ENCODE measurements at regions not wholly inside any gene's neighbourhood (a gene's known extent, or its start where the extent isn't known, plus 50 kb on each side); places are given as distances from the start of the nearest gene placed in this dataset.
A peak's percentile ranks its signal among the peaks of the same experiment; 100 is the strongest.
"Not testable (repeated sequence)": the region's sequence is repeated elsewhere in the genome, so short reads cannot be mapped to it uniquely, and the experiment has no call there.

GRCh38 chr16:29594269-29594925 is 68.7 kb upstream of the SPN start:
- H3K27ac ChIP-seq (ENCODE audit: extremely low read length, insufficient read depth, low read length): peak overlapping the region; percentile 94
- TF ChIP-seq, protein P1, sequence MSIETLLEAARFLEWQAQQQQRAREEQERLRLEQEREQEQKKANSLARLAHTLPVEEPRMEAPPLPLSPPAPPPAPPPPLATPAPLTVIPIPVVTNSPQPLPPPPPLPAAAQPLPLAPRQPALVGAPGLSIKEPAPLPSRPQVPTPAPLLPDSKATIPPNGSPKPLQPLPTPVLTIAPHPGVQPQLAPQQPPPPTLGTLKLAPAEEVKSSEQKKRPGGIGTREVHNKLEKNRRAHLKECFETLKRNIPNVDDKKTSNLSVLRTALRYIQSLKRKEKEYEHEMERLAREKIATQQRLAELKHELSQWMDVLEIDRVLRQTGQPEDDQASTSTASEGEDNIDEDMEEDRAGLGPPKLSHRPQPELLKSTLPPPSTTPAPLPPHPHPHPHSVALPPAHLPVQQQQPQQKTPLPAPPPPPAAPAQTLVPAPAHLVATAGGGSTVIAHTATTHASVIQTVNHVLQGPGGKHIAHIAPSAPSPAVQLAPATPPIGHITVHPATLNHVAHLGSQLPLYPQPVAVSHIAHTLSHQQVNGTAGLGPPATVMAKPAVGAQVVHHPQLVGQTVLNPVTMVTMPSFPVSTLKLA (IDR thresholded peaks at IDR 0.05): peak; percentile 97
- TF ChIP-seq, protein P2, sequence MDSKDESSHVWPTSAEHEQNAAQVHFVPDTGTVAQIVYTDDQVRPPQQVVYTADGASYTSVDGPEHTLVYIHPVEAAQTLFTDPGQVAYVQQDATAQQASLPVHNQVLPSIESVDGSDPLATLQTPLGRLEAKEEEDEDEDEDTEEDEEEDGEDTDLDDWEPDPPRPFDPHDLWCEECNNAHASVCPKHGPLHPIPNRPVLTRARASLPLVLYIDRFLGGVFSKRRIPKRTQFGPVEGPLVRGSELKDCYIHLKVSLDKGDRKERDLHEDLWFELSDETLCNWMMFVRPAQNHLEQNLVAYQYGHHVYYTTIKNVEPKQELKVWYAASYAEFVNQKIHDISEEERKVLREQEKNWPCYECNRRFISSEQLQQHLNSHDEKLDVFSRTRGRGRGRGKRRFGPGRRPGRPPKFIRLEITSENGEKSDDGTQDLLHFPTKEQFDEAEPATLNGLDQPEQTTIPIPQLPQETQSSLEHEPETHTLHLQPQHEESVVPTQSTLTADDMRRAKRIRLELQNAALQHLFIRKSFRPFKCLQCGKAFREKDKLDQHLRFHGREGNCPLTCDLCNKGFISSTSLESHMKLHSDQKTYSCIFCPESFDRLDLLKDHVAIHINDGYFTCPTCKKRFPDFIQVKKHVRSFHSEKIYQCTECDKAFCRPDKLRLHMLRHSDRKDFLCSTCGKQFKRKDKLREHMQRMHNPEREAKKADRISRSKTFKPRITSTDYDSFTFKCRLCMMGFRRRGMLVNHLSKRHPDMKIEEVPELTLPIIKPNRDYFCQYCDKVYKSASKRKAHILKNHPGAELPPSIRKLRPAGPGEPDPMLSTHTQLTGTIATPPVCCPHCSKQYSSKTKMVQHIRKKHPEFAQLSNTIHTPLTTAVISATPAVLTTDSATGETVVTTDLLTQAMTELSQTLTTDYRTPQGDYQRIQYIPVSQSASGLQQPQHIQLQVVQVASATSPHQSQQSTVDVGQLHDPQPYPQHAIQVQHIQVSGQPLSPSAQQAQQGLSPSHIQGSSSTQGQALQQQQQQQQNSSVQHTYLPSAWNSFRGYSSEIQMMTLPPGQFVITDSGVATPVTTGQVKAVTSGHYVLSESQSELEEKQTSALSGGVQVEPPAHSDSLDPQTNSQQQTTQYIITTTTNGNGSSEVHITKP (CRISPR knock-in tag; IDR thresholded peaks at IDR 0.05; ENCODE audit: low read depth): peak; percentile 65; the same call in 1 of the 2 replicates
- TF ChIP-seq ARNTL (CRISPR knock-in tag; IDR thresholded peaks at IDR 0.05) (peak; percentile 50; the same call in 1 of the 2 replicates), ZNF616 (CRISPR knock-in tag; IDR thresholded peaks at IDR 0.05; ENCODE audit: low read depth) (peak; percentile 8; the same call in 1 of the 2 replicates), DMAP1 (CRISPR knock-in tag; IDR thresholded peaks at IDR 0.05) (peak; percentile 57; the same call in 1 of the 2 replicates), RARA (CRISPR knock-in tag; IDR thresholded peaks at IDR 0.05) (peak; percentile 29; the same call in 1 of the 2 replicates), FOXK2 (IDR thresholded peaks at IDR 0.05) (peak; percentile 70), SAP130 (CRISPR knock-in tag; IDR thresholded peaks at IDR 0.05; ENCODE audit: low read depth) (peak; percentile 67)
- TF ChIP-seq, protein P3, sequence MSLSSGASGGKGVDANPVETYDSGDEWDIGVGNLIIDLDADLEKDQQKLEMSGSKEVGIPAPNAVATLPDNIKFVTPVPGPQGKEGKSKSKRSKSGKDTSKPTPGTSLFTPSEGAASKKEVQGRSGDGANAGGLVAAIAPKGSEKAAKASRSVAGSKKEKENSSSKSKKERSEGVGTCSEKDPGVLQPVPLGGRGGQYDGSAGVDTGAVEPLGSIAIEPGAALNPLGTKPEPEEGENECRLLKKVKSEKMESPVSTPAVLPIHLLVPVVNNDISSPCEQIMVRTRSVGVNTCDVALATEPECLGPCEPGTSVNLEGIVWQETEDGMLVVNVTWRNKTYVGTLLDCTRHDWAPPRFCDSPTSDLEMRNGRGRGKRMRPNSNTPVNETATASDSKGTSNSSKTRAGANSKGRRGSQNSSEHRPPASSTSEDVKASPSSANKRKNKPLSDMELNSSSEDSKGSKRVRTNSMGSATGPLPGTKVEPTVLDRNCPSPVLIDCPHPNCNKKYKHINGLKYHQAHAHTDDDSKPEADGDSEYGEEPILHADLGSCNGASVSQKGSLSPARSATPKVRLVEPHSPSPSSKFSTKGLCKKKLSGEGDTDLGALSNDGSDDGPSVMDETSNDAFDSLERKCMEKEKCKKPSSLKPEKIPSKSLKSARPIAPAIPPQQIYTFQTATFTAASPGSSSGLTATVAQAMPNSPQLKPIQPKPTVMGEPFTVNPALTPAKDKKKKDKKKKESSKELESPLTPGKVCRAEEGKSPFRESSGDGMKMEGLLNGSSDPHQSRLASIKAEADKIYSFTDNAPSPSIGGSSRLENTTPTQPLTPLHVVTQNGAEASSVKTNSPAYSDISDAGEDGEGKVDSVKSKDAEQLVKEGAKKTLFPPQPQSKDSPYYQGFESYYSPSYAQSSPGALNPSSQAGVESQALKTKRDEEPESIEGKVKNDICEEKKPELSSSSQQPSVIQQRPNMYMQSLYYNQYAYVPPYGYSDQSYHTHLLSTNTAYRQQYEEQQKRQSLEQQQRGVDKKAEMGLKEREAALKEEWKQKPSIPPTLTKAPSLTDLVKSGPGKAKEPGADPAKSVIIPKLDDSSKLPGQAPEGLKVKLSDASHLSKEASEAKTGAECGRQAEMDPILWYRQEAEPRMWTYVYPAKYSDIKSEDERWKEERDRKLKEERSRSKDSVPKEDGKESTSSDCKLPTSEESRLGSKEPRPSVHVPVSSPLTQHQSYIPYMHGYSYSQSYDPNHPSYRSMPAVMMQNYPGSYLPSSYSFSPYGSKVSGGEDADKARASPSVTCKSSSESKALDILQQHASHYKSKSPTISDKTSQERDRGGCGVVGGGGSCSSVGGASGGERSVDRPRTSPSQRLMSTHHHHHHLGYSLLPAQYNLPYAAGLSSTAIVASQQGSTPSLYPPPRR (CRISPR knock-in tag; IDR thresholded peaks at IDR 0.05; ENCODE audit: borderline replicate concordance): 0 out of 2 replicates have a peak, but pooled peaks have one; percentile 14
- TF ChIP-seq, protein P4, sequence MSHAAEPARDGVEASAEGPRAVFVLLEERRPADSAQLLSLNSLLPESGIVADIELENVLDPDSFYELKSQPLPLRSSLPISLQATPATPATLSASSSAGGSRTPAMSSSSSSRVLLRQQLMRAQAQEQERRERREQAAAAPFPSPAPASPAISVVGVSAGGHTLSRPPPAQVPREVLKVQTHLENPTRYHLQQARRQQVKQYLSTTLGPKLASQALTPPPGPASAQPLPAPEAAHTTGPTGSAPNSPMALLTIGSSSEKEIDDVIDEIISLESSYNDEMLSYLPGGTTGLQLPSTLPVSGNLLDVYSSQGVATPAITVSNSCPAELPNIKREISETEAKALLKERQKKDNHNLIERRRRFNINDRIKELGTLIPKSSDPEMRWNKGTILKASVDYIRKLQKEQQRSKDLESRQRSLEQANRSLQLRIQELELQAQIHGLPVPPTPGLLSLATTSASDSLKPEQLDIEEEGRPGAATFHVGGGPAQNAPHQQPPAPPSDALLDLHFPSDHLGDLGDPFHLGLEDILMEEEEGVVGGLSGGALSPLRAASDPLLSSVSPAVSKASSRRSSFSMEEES (CRISPR knock-in tag; IDR thresholded peaks at IDR 0.05): 0 out of 2 replicates have a peak, but pooled peaks have one; percentile 20

More at GRCh38 chr16:29594269-29594925, 68.7 kb upstream of the SPN start:
- H3K4me2 ChIP-seq (ENCODE audit: low read depth, low read length): peak overlapping the region; percentile 55
- BruUV-seq (replicated peaks); CTCF ChIA-PET (ENCODE audit: low intra/inter-chr PET ratio, low total read pairs); H3K27me3 ChIP-seq (ENCODE audit: control insufficient read depth in 1 of 2, insufficient read depth in 2 of 2, low read length in 2 of 2); H3K9me3 ChIP-seq (ENCODE audit: low read length); H3K36me3 ChIP-seq (replicated peaks in 1 of 2; ENCODE audit: control insufficient read depth in 1 of 2, insufficient read depth in 2 of 2, low read length in 2 of 2); intact Hi-C loops (cut with micrococcal nuclease; ENCODE audit: unreplicated experiment); H2AFZ ChIP-seq (ENCODE audit: low read length); FAIRE-seq; H4K20me1 ChIP-seq (ENCODE audit: insufficient read depth, low read length): not testable (repeated sequence)
- peak; percentile 86 for ATAC-seq
- peaks cover 36% of the 10 kb centered on the region for H3K79me2 ChIP-seq (ENCODE audit: insufficient read depth, low read length)
- in situ Hi-C loops (cut with HindIII; ENCODE audit: extremely low pct_ligation_motif_present, low pct_unique_long_range_greater_than_20kb): loop anchor here (25.0 kb wide), 1 partner anchor 743 kb away; no protein-coding TSS in a partner anchor
- POLR2A ChIA-PET: interaction anchor here (1.0 to 1.5 kb wide), 2 partner anchors 9 to 85 kb away, joined by 4 to 13 read pairs; partner anchors contain the start of gene QPRT
- WGBS (ENCODE audit: low lambda C conversion rate): 3% methylated on average over 8 of the region's 38 CpGs
- peak; percentile 62 for DNase-seq (ENCODE audit: low spot score)
- H3K4me3 ChIP-seq (replicated peaks in 1 of 3; ENCODE audit: insufficient read depth in 1 of 3, low read depth in 2 of 3, low read length in 3 of 3): peak overlapping the region; percentile 45 to 90 (median 84); a peak in 5 of 6 replicates
- peak overlapping the region; percentile 93 for H3K9ac ChIP-seq (ENCODE audit: insufficient read depth, low read depth, low read length)
- H3K4me1 ChIP-seq (ENCODE audit: insufficient read depth, low read length): peaks cover 35% of the 10 kb centered on the region

All from HepG2 (cell line).